ENCODE measurements at regions not wholly inside any gene's neighbourhood (a gene's known extent, or its start where the extent isn't known, plus 50 kb on each side); places are given as distances from the start of the nearest gene placed in this dataset.

DNA sequence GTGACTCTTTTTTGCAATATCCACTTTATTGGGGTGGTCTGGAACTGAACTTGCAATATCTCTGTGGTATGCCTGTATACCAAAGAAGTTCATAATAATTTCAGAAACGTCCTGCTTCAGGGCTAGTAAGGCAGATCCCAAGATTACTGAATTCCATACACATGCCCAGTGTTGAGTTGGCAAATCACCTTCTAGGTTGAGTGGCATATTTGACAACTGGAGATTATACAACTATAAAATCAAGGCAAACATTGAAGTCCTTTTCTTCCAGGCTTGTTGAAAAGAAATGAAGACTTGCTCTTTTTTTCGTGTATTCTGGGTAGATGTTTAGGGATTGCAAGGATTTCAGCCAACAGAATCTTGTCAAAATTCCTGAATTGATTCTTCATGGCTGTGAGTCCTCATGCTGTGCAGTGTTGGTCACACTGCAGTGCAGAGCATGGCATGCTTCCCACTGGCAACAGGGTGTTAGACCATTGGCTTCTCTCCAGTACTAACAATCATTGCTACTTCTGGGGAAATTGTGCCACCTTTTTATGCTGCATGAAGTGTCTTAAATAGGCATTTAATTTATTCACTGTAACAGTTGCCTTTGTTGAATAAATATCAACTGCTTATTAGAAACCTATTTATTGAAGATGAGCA is 367.1 kb upstream of the ADGRL4 start:
- DNase-seq, result no peak
- no peaks in the 10 kb centered on the region for H3K4me1 ChIP-seq
- intact Hi-C loops (cut with DNase I; ENCODE audit: low total_unique reads), result no loop called here
- no peak overlapping the region for H3K27ac ChIP-seq
- no peaks in the 10 kb centered on the region for H3K36me3 ChIP-seq
- 39 to 55% (median 46%) methylated on average over 2 of the region's 2 CpGs for WGBS, 5 donors
- no peaks in the 10 kb centered on the region for H3K27me3 ChIP-seq (replicated peaks in 1 of 7)
- H3K4me3 ChIP-seq, result no peak overlapping the region
- H3K9me3 ChIP-seq, result peaks cover 0 to 3% (median 0%) of the 10 kb centered on the region in 8 donors
- no peak for TF ChIP-seq POLR2AphosphoS5 (IDR thresholded peaks at IDR 0.05)
- TF ChIP-seq POLR2A (IDR thresholded peaks at IDR 0.05), result no peak
- TF ChIP-seq, protein P1, sequence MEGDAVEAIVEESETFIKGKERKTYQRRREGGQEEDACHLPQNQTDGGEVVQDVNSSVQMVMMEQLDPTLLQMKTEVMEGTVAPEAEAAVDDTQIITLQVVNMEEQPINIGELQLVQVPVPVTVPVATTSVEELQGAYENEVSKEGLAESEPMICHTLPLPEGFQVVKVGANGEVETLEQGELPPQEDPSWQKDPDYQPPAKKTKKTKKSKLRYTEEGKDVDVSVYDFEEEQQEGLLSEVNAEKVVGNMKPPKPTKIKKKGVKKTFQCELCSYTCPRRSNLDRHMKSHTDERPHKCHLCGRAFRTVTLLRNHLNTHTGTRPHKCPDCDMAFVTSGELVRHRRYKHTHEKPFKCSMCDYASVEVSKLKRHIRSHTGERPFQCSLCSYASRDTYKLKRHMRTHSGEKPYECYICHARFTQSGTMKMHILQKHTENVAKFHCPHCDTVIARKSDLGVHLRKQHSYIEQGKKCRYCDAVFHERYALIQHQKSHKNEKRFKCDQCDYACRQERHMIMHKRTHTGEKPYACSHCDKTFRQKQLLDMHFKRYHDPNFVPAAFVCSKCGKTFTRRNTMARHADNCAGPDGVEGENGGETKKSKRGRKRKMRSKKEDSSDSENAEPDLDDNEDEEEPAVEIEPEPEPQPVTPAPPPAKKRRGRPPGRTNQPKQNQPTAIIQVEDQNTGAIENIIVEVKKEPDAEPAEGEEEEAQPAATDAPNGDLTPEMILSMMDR (IDR thresholded peaks at IDR 0.05 in 8 of 11, conservative IDR thresholded peaks at IDR 0.05 in 3 of 11), result no peak

DNA sequence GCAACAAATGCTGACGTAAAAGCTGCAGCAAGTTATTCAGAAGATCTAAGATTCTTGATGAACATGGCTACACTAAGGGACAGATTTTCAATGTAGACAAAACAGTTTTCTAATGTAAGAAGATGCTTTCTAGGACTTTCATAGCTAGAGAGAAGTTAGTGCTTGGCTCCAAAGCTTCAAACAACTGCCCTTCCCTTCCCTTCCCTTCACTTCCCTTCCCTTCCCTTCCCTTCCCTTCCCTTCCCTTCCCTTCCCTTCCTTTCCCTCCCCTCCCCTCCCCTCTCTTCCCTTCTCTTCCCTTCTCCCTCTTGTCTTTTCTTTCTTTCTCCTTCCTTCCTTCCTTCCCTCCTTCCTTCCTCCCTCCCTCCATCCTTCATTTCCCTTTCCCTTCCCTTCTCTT is 365.3 kb upstream of the ADGRL4 start:
- Histone ChIP-seq H3K36me3 (no peaks in the 10 kb centered on the region), H3K27ac (no peak overlapping the region), H3K9me3 (no peaks in the 10 kb centered on the region), H3K27me3 (replicated peaks in 1 of 7) (no peaks in the 10 kb centered on the region), H3K4me3 (no peak overlapping the region), H3K4me1 (no peaks in the 10 kb centered on the region)
- WGBS, 5 donors, result 84 to 90% (median 89%) methylated on average over 1 of the region's 1 CpG
- no peak for DNase-seq
- intact Hi-C loops (cut with DNase I; ENCODE audit: low total_unique reads), result no loop called here
- TF ChIP-seq, protein P1 (IDR thresholded peaks at IDR 0.05 in 8 of 11, conservative IDR thresholded peaks at IDR 0.05 in 3 of 11), result no peak
- TF ChIP-seq POLR2A (IDR thresholded peaks at IDR 0.05) (no peak), POLR2AphosphoS5 (IDR thresholded peaks at IDR 0.05) (no peak)

DNA sequence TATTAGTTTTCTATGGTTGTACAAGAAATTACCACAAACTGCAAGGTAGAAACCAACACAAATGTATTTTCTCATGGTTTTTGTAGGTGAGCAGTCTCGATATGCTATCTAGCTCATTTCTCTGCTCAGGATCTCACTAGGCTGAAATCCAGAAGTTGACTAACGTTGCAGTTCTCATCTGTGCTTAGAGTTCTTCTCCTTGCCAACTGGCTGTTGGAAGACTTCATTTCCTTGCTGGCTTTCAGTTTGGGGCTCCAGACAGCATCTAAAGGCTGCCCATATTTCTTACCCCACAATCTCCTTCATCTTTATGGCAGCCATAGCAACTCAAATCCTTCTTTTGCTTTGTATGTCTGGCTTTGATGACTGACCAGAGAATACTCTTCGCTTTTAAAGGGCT is 362.6 kb upstream of the ADGRL4 start:
- no peaks in the 10 kb centered on the region for H3K36me3 ChIP-seq
- WGBS, 5 donors, result 72 to 92% (median 74%) methylated on average over 3 of the region's 3 CpGs
- no peak overlapping the region for H3K4me3 ChIP-seq
- no peaks in the 10 kb centered on the region for H3K9me3 ChIP-seq
- TF ChIP-seq POLR2AphosphoS5 (IDR thresholded peaks at IDR 0.05), result no peak
- TF ChIP-seq, protein P1 (IDR thresholded peaks at IDR 0.05 in 8 of 11, conservative IDR thresholded peaks at IDR 0.05 in 3 of 11), result no peak
- no peak for TF ChIP-seq POLR2A (IDR thresholded peaks at IDR 0.05)
- H3K27me3 ChIP-seq (replicated peaks in 1 of 7), result no peaks in the 10 kb centered on the region
- DNase-seq, result no peak
- no peak overlapping the region for H3K27ac ChIP-seq
- no peaks in the 10 kb centered on the region for H3K4me1 ChIP-seq
- intact Hi-C loops (cut with DNase I; ENCODE audit: low total_unique reads), result no loop called here

DNA sequence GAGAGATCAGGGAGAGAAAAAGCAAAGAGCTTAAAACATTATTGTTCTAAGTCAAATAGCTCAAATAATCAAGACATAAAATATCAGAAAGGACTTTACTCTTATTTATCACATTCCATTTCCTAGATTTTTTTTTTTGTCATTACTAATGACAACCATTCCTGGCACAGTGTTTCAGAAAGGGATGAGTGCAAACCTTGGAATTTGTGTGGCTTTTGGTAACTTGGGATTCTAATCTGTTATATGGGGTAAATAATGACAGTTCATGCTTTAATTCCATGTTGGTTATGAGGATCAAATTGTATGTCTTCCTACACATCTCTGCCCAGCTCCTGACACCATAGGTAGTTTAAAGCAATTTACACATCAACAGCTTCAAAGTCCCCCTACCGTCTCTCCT is 358.4 kb upstream of the ADGRL4 start:
- TF ChIP-seq POLR2AphosphoS5 (IDR thresholded peaks at IDR 0.05), result no peak
- TF ChIP-seq POLR2A (IDR thresholded peaks at IDR 0.05), result no peak
- TF ChIP-seq, protein P1 (IDR thresholded peaks at IDR 0.05 in 8 of 11, conservative IDR thresholded peaks at IDR 0.05 in 3 of 11), result no peak
- WGBS, 5 donors, result 60 to 86% (median 70%) methylated on average over 1 of the region's 1 CpG
- H3K27ac ChIP-seq, result no peak overlapping the region

More for the DNA sequence above, 358.4 kb upstream of the ADGRL4 start:
- no peak for DNase-seq
- Histone ChIP-seq H3K9me3 (no peaks in the 10 kb centered on the region), H3K27me3 (replicated peaks in 1 of 7) (no peaks in the 10 kb centered on the region), H3K36me3 (no peaks in the 10 kb centered on the region), H3K4me1 (no peaks in the 10 kb centered on the region), H3K4me3 (no peak overlapping the region)
- intact Hi-C loops (cut with DNase I; ENCODE audit: low total_unique reads), result no loop called here
